NCI-H1417 treated with DMSO at 0.1 percent for 48 hours (cell line): ENCODE measurements at regions not wholly inside any gene's neighbourhood (a gene's known extent, or its start where the extent isn't known, plus 50 kb on each side); places are given as distances from the start of the nearest gene placed in this dataset.

Experiments used
- DNase-seq: peaks from one replicate; lab custom pipeline; 2025; lab: John Stamatoyannopoulos, UW

DNA sequence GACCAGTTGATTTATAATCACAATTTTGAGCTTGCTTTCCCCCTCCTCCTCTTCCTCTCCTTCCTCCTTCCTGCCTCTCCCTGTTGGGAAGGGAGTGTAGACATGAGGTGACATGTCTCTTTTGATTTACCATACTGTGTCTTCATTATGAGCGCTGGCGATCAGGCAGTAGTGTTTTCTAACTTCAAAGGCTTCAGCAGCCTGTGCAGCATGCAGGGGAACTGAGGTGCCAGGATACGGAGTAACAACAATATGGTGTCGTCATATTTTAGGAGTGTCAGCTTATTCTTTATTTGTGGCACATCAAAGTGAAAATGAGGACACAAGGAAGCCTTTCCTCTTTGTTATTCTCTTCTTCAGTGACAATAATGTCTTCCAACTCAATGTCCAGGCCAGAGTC, 864.2 kb downstream of the SLC4A3 start:
- no peak for DNase-seq

DNA sequence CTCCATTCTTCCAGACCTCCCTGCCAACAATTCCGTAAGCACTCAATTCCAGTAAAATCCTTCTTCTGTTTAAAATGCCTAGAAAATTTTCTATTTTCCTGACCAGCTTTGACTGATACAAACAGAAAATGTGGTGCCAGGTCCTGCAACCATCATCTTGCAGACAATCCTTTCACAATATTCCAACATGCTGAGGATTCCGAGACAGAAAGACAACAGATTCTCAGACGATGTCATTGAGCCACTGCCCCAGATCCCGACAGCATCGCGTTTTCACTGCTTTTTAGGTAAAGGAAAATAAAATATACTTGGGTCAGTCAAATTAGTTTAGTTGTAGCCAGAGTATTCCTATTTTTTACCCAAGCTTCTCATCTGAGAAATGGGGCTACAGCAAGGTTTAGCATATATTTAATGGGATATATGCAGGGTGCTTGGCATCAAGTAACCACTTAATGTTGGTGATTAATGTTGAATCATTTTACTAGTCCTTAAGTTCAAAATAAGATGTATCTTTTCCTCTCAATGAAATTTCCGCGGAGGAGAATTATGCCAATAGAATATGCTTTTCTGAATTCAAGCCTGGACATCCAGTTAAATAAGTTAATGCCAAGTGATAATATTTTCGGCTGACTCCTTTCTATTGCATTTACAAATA, 866.6 kb downstream of the SLC4A3 start:
- DNase-seq: no peak

DNA sequence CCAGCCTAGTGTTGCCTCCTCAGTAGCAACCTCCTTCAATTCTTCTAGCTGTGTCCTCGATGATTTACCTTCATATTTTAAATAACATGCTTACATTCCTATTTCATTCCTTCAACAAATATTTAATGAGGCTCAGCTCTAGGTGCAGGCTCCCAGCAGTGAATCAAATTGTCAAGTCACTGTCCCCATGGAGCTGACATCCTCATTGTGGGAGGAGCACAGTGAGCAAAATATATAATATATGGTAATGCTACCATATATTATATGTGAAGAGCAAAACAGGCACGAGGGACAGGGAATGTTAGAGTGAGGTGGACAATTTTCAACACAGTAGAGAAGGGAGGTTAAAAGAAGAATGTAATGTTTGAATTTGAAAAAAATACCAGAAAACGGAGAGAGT, 869.1 kb downstream of the SLC4A3 start:
- DNase-seq: no peak

DNA sequence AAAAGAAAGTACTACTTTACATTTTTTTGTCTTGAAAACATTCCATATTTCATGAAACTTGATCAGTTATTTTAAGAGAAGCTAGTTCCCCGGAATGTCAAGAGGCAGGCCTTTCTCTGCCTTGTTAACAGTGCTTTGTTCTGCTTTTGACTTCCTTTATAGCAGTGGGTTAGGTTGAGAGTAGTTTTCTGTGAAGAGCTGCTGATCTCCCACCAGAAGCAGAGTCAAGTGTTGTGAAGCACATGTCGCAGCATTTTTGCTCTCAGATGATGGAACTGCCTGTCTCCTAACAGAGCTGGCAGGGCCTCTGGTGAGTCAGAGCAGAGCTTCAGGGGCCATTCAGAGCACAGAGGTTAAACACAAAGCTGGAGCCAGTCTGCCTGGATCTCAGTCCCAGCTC, 871.8 kb downstream of the SLC4A3 start:
- no peak for DNase-seq

DNA sequence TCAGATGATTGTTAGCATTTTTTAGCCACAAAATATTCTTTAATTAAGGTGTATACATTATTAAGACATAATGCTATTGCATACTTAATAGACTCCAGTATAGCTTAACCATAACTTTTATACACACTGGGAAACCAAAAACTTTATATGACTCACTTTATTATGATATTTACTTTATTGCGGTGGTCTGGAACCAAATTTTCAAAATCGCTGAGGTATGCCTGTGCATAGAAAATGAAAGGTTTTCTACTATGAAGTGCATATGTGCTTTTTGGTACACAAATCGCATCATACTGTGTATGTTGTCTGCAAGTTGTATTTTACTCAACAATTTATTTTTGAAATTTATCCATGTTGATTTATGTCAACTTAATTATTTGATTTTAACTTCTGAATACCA, 875.1 kb downstream of the SLC4A3 start:
- no peak for DNase-seq

DNA sequence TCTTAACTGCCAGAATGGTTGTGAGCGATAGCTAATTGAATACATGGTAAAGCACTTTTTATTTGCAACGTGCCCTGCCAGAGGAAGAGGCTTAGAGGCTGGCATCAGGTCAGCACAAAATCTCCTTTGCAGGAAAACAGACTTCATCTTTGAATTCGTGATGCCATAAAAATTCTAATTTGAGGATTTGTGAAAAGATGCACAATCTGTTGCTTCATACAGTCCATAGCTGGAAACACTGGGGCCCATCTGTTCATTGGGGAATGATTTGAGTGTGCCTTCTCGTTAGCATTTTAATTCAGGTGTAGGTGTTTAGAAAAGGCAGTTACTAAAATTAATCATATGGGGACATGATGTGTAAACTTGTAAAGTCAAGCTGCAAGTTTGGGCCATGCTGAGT, 876.0 kb downstream of the SLC4A3 start:
- no peak for DNase-seq

DNA sequence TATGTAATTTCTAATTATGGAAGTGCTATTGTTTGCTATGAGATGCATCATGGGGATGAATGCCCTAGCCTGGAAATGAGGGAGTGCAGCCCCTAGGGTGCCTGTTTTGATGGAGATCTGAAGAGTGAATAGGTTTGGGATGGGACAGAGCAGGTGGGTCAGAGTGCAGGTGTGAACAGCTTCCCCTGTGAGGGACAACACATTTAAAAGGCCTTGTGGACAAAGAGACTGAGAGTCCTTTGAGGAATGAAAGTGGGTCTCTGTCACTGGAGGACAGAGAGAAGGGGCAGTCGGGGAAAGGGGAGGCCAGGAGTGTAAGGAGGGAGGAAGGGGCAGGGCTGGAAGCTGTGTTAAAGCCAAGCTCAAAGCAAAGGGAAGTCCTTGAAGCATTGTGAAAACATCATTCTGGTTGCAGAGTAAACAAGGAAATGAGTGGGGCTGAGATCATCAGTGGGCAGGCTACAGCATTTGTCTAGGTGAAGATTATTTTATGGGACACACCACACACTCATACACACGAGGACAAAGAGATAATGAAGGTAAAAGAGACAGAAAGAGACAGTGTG, 877.6 kb downstream of the SLC4A3 start:
- peak; percentile 71 for DNase-seq

GRCh38 chr2:220506466-220506865, 879.0 kb downstream of the SLC4A3 start:
- DNase-seq: no peak

DNA sequence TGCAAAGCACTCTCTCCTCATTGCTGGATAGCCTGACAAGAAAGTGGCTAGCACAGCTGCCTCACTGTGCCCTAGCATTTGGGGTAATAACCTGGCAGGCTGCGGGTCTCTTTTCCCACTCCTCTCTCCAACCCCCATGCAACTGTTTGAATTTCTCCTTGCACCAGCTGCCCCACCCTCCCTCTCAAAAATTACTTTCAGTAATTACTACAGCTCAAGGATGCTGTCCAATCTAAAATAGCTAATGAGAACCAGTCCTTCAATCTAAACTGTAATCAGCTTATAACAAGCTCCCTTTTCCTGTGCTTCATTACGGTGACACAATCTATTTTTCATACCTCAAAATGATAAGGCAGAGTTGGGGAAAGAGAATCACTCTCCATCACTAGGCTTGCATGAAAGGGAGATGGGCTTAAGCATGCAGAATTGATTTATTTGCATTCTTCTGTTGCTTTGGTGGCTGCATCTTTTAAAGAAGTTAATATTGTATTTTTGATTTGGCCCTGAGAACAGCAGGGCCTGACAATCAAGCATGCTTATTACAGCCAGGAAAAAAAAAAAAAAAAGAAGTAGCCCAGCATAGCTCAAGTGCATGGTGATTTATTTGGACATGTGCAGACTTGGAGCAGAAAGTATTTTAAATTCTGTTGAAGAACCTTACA, 881.8 kb downstream of the SLC4A3 start:
- peak; percentile 22 for DNase-seq

GRCh38 chr2:220509966-220510365, 882.5 kb downstream of the SLC4A3 start:
- DNase-seq: no peak

DNA sequence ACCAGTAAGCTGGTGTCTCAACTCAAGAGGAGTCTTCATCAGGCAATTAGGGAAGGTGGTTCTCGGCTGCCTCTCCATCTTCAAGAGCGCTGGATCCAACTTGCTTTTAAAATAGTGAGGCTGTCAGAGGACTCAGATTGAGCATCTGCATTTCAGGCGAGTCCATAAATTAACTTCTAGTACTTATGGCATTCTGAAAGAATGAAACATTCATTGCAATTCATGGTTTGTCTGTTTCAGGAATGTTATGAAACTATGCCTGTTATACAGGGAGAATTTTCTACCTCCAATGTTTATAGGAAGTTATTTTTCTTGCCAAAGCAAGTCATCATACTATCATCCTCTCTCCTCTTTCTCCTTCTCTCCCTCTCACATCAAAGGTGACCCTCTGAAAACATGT, 883.2 kb downstream of the SLC4A3 start:
- DNase-seq: no peak

- DNase-seq: no peak
Measured at GRCh38 chr2:220512419-220512818, 885.0 kb downstream of the SLC4A3 start.

DNA sequence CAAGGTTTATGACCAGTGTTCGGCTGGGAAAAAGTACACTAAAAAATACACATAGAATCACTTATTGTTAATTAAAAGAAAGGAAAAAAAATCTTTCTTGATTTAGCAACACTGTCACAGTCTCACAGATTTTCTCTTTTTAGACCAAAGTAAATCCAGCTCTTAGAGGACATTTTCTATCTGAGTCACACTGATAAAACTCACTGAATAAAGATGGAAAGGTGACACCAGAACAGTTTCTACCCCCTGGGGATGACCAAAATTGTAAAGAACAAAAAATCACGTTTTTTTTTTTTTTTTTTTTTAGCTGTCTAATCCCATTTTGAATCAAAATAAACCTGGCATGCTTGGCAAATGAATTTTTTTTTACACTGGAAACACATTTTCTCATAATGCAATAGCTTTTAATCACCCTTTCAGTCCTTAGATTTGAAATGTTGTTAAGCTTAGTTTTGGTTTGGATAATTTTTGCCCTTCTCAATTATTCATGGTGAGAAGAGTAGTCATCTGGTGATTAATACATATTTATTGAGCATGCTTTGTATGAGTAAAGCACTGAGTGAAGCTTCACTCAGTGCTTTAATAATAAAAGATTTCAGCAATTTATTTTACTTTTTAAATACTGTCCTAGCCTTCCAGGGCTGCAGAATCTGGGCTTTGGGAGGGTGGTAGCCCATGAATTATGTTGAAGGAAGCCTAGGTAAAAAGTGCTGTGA, 886.3 kb downstream of the SLC4A3 start:
- DNase-seq: no peak

GRCh38 chr2:220521551-220521950, 894.1 kb downstream of the SLC4A3 start:
- DNase-seq: no peak

- no peak for DNase-seq
Measured at GRCh38 chr2:220528180-220528675, 900.8 kb downstream of the SLC4A3 start.

- DNase-seq: no peak
Measured at GRCh38 chr2:220531216-220531615, 903.8 kb downstream of the SLC4A3 start.

DNA sequence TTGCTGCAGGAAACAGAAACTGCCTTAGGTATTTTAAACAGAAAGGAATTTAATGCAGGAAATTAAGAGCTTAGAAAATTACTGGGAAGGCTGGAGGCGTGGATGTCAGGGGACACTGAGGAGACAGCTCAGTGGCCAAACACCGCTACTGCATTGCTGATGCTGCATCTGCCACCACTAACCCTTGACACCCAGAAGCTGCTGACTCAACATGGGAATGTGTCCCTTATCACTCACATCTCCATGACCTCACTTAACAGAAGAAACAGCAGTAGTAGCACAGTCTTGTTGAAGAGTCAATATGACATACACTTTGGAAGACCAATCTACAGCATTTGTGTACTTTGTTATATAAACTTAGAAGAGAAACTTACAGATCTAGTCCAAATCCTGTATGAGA, 906.1 kb downstream of the SLC4A3 start:
- DNase-seq: no peak

- DNase-seq: no peak
Measured at GRCh38 chr2:220539481-220539880, 912.1 kb downstream of the SLC4A3 start.

GRCh38 chr2:220544049-220544448, 916.6 kb downstream of the SLC4A3 start:
- DNase-seq: no peak

DNA sequence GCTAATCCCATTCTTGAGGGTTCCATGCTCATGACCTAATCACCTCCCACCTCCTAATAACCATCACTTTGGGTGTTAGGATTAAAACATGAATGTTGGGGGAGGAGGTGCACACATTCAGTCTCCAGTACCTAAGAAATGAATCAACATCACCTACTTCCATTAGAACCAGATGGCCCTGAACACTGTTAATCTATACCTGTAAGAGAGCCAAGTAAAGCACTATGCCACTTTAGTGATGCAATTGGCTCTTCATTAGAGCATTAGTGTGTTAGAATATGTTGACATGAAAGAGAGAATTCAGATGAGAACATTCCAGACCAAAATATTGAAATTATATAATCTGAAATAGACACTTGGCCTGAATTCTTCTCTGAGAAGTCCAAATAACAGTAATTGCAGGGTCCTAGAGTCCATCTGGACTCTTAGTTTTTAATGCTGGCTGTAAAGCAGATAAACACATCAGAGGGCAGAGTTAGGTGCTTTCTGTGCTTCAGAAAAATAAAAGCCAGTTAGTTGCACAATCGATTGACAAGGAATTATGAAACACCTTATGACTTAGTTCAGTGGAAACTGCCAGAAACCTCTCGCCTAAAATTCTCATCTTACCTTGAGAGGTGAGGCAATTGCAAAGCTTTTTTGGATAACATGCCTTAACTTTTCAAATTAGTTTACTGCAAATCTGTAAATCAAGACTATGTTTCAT, 923.7 kb downstream of the SLC4A3 start:
- no peak for DNase-seq

DNA sequence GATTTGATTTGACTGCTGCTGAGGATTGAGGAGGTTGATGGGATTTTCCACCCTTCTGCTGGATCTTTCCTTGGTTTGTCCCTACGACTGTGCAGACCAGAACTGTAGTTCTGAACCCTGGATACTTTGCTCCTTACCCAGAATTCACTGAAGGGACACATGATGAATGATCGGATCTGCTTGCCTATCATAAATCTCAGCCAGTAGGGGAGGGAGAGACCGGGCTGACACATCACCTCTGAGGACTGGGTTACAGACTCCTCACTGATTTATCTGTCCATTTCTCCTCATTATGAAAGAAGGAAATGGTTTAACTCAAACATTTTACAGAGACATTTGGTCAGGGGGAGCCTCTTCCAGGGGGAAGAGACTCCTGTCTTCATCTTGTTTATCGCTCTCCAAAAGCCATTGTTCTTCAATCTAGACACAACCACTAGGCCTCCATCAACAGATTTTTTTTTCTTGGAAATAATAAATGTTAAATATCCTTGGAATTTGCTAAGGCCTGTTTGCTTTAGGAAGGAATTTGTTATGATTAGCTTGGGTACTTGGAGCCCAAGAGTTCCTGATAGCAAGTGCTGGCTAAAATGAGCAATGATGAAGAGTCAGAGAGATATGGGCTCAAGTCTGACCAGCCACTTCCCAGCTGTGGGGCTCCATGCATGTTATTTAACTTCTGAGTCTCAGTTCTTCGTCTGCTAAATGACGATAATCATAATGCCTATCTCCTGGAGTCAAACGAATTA, 925.5 kb downstream of the SLC4A3 start:
- no peak for DNase-seq
